ENCODE measurements at regions not wholly inside any gene's neighbourhood (a gene's known extent, or its start where the extent isn't known, plus 50 kb on each side); places are given as distances from the start of the nearest gene placed in this dataset.
"Not testable (repeated sequence)": the region's sequence is repeated elsewhere in the genome, so short reads cannot be mapped to it uniquely, and the experiment has no call there.

GRCh38 chr12:127038761-127039160 lies 1228.2 kb upstream of the TMEM132C start:
- H3K4me3 ChIP-seq (ENCODE audit: low read depth, low read length): no peak overlapping the region
- DNase-seq (ENCODE audit: low read depth, low spot score): no peak
- no peak for TF ChIP-seq CTCF (IDR thresholded peaks at IDR 0.05; ENCODE audit: insufficient read depth, low read length, missing control alignments)
- ChIA-PET CTCF (no interaction called here), POLR2A (no interaction called here)

DNA sequence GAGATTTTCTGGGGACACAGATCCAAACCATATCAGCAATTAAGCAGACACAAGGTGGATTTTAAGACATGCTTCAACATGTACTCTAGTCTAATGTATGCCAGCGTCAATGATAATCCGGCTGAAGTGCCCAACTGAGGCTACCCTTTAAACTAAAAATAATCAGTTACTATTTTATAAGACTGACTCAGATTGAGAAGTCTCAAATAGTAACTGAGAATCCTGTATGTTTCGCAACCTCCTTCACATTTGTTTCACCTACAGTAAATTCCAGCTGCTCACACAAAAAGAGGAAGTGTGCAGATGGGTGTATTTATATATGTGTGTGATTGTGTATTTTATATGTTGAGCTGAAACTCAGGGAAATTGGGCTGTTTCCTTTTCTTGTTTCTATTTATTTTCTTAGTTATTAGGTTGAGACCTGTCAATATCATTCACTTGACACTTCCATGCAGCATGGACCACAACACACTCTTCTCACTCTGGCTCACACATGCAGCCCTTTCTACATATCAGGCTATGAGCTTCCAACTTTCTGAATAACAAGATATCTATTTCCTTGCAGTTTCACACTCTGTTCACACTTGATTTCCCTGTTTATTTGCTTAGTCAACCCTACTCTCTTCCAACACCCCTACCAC lies 1224.9 kb upstream of the TMEM132C start:
- POLR2A ChIA-PET: no interaction called here
- DNase-seq (ENCODE audit: low read depth, low spot score): no peak
- no peak overlapping the region for H3K4me3 ChIP-seq (ENCODE audit: low read depth, low read length)
- CTCF ChIA-PET: no interaction called here
- no peak for TF ChIP-seq CTCF (IDR thresholded peaks at IDR 0.05; ENCODE audit: insufficient read depth, low read length, missing control alignments)

GRCh38 chr12:127043731-127044130 lies 1223.2 kb upstream of the TMEM132C start:
- POLR2A ChIA-PET: no interaction called here
- H3K4me3 ChIP-seq (ENCODE audit: low read depth, low read length): no peak overlapping the region
- CTCF ChIA-PET: no interaction called here
- no peak for DNase-seq (ENCODE audit: low read depth, low spot score)
- TF ChIP-seq CTCF (IDR thresholded peaks at IDR 0.05; ENCODE audit: insufficient read depth, low read length, missing control alignments): no peak

- POLR2A ChIA-PET: no interaction called here
Measured at GRCh38 chr12:127044836-127045235, 1222.1 kb upstream of the TMEM132C start.

DNA sequence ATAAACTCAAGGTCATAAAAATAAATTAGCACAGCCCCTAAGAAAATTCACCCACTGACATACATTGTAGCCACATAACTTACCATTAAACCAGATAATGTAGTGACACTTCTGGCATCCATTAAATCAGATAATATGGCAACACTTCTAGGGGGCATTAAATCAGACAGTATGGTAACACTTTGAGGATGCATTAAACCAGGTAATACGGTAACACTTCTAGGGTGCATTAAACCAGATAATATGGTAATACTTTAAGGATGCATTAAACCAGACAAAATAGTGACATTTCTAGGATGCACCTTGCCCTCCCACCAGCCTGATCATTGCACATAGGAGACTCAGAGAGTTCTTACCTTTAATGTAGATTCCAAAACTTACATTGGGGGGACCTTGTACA lies 1220.5 kb upstream of the TMEM132C start:
- H3K4me3 ChIP-seq (ENCODE audit: low read depth, low read length): no peak overlapping the region
- TF ChIP-seq CTCF (IDR thresholded peaks at IDR 0.05; ENCODE audit: insufficient read depth, low read length, missing control alignments): no peak
- POLR2A ChIA-PET: no interaction called here
- DNase-seq (ENCODE audit: low read depth, low spot score): no peak
- CTCF ChIA-PET: no interaction called here

More at GRCh38 chr12:127044836-127045235, 1222.1 kb upstream of the TMEM132C start:
- CTCF ChIA-PET: no interaction called here
- DNase-seq (ENCODE audit: low read depth, low spot score): no peak
- no peak for TF ChIP-seq CTCF (IDR thresholded peaks at IDR 0.05; ENCODE audit: insufficient read depth, low read length, missing control alignments)
- H3K4me3 ChIP-seq (ENCODE audit: low read depth, low read length): no peak overlapping the region

GRCh38 chr12:127048057-127048456 lies 1218.9 kb upstream of the TMEM132C start:
- H3K4me3 ChIP-seq (ENCODE audit: low read depth, low read length): no peak overlapping the region
- no peak for TF ChIP-seq CTCF (IDR thresholded peaks at IDR 0.05; ENCODE audit: insufficient read depth, low read length, missing control alignments)
- no peak for DNase-seq (ENCODE audit: low read depth, low spot score)
- ChIA-PET CTCF (no interaction called here), POLR2A (no interaction called here)

- H3K4me3 ChIP-seq (ENCODE audit: low read depth, low read length); CTCF ChIA-PET; POLR2A ChIA-PET; DNase-seq (ENCODE audit: low read depth, low spot score): not testable (repeated sequence)
Measured at GRCh38 chr12:127048525-127048924, 1218.4 kb upstream of the TMEM132C start.
